Posterior cingulate gyrus (tissue), 11 donors: ENCODE measurements at regions not wholly inside any gene's neighbourhood (a gene's known extent, or its start where the extent isn't known, plus 50 kb on each side); places are given as distances from the start of the nearest gene placed in this dataset.
A peak's percentile ranks its signal among the peaks of the same experiment; 100 is the strongest.

Experiments used
- DNase-seq, 10 donors: peaks; one replicate each; pipeline versions ENCODE4 v3.0.0 to v3.0.0-alpha.2; 2020 to 2021; ENCODE audit warnings: mixed read lengths in 3 of 10
- intact Hi-C: fragments of 100-400 bp; cut with DNase I; formaldehyde crosslinking; loops from one replicate; pipeline ENCODE4 v1.15.1; 2023

DNA sequence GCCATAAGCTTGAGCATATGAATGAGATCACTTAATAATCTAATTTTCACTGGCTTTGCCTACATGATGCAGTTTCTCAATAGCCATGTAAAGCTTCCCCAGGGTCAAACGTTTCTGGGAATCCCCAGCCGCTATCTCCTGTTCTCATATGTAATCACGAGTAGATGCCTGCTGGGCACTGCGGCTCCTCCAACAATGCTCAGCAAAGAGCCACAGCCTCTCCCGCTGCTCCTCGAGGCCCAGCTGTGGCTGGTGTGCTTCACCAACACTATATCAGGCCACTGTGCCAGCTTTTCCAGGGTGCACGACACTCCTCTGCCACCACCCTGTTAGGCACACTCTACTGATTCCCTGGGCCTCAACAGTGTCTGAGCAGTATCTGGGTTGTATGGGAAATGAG lies 78.3 kb upstream of the RASGEF1B start:
- peak in 3 of 10 donors; percentile 23 to 79 (median 67) for DNase-seq
- intact Hi-C loops, result no loop called here

- intact Hi-C loops, result no loop called here
- DNase-seq, result no peak
Observed at GRCh38 chr4:81546777-81547176, 75.1 kb upstream of the RASGEF1B start.

DNA sequence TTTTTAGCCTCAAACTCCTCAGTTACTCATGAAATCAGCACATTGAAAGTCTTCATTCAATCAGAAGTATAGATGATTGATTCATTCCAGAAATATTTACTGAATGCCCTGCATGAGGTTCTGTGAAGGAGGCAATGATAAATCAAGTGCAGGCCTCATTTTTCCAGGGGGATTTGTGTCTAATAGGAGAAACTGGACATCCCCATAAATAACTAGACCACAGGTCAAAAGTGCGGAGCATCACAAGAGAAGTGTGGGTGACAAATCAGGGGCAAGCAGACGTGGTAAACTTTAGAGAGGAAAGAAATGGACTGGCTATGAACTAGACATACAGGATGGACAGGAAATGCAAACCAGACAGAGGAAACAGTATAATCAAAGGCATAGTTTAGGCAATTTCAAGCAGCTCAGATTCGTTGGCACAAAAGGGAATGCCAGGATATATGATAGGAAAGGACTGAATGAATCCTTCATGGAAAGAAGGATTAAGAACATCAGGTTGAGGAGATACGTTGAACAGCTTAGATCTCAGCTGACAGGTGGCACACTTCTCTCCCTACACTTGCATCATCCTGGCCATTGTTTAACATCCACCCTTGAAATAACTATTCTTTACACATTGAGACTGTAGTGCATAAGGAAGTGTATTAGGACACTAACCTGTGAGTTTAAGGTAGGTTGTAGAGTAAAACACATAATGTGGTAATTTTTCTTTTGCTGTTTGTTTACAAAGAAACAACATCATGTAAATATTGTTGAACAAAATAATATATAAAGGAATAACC lies 69.6 kb upstream of the RASGEF1B start:
- DNase-seq, result no peak
- intact Hi-C loops, result no loop called here

- no peak for DNase-seq
- intact Hi-C loops, result no loop called here
Observed at GRCh38 chr4:81538716-81539427, 67.2 kb upstream of the RASGEF1B start.

DNA sequence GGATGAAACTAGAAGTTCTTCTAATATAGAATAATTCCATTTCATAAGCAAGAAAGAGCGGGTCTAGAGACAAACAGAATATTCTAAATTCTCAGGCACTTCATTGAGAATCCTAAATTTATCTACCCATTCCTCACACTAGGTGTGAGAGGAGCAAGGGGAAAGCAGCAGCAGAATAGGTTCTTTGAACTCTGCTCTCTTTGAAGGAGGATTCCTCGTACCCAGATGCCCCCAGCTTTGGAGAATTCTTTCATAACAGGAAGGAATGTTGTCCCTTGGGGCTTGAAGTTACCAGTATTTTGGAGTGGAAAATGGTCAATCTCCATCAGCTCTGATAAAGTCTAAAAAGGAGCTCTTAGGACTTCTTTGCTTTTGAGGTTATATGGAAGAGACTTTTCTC lies 59.7 kb upstream of the RASGEF1B start:
- DNase-seq, result no peak
- intact Hi-C loops, result no loop called here

DNA sequence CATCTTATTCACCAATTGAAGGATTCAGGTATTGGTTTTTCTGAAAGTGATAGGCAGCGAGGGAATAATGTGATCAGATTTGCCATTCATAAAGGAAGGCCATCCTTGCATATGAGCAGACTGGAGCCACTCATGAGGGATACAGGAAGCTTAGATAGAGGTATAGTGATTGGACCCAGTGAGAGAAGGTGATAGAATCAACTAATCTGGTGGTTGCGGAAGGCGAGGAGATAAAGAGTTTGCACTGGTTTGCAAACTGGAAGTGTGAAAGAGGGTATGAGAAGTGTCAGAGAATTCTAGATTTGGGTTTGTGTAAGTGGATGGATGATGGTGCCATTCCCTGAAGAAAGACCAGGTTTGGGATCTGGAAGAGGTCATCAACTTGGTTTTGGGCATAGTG lies 57.3 kb upstream of the RASGEF1B start:
- DNase-seq, result no peak
- intact Hi-C loops, result no loop called here

GRCh38 chr4:81528200-81528599 lies 56.5 kb upstream of the RASGEF1B start:
- DNase-seq, result peak in 1 of 10 donors; percentile 40
- intact Hi-C loops, result no loop called here

DNA sequence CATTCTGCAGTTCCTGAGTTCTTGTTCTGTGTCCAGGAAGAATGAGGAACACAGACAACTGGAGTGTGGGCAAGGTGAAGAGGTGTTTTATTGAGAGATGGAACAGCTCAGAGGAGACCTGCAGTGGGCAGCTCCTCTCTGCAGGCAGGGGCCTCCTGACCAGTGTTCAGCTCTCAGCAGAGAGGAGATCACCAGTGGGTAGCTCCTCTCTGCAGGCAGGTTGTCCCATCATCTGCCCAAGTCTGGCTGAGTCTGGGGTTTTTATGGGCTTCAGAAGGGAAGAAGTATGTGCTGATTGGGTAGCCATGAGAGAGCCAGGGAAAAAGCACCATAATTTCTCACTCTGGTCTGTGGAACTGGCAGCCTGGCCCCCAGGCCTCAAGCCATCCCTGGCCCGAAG lies 56.0 kb upstream of the RASGEF1B start:
- no peak for DNase-seq

GRCh38 chr4:81527115-81527514 lies 55.4 kb upstream of the RASGEF1B start:
- DNase-seq, result peak in 3 of 10 donors; percentile 33 to 82 (median 66)
- intact Hi-C loops, result no loop called here

More for the DNA sequence above, 56.0 kb upstream of the RASGEF1B start:
- intact Hi-C loops, result no loop called here

DNA sequence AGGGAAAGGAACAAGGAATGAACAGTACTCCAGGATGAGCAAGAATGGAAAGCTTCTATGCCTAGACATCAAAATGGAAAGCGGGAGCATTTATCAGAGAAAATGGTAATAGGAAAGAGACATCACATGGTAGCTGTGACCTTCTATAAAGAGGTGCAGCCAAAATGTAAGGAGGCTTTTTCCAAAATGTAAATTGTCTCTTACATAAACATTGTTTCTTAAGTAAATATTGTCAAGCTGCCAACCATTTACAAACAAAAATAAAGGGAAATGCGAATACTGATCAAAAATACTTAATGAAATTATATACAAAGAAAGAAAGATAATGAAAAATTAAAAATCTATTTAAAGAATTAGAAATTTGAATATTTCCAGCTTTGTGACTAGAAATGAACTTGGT lies 55.0 kb upstream of the RASGEF1B start:
- DNase-seq, result no peak
- intact Hi-C loops, result no loop called here

- no peak for DNase-seq
- intact Hi-C loops, result no loop called here
Observed at GRCh38 chr4:81523672-81524327, 52.1 kb upstream of the RASGEF1B start.

GRCh38 chr4:81522711-81523110 lies 51.0 kb upstream of the RASGEF1B start:
- intact Hi-C loops, result no loop called here
- DNase-seq, result no peak

- intact Hi-C loops, result no loop called here
- DNase-seq, result no peak
Observed at GRCh38 chr4:81521708-81522107, 50.0 kb upstream of the RASGEF1B start.
